ENCODE measurements at regions not wholly inside any gene's neighbourhood (a gene's known extent, or its start where the extent isn't known, plus 50 kb on each side); places are given as distances from the start of the nearest gene placed in this dataset.
"Not testable (repeated sequence)": the region's sequence is repeated elsewhere in the genome, so short reads cannot be mapped to it uniquely, and the experiment has no call there.

GRCh38 chr16:72455743-72456659 lies 284.0 kb upstream of the PMFBP1 start:
- no peak for DNase-seq (ENCODE audit: low read depth)

- not testable (repeated sequence) for DNase-seq (ENCODE audit: low read depth)
Measured at GRCh38 chr16:72453856-72454255, 281.9 kb upstream of the PMFBP1 start.

- no peak for DNase-seq (ENCODE audit: low read depth)
Measured at GRCh38 chr16:72444696-72445095, 272.7 kb upstream of the PMFBP1 start.

- DNase-seq (ENCODE audit: low read depth): no peak
Measured at GRCh38 chr16:72443809-72444208, 271.9 kb upstream of the PMFBP1 start.

DNA sequence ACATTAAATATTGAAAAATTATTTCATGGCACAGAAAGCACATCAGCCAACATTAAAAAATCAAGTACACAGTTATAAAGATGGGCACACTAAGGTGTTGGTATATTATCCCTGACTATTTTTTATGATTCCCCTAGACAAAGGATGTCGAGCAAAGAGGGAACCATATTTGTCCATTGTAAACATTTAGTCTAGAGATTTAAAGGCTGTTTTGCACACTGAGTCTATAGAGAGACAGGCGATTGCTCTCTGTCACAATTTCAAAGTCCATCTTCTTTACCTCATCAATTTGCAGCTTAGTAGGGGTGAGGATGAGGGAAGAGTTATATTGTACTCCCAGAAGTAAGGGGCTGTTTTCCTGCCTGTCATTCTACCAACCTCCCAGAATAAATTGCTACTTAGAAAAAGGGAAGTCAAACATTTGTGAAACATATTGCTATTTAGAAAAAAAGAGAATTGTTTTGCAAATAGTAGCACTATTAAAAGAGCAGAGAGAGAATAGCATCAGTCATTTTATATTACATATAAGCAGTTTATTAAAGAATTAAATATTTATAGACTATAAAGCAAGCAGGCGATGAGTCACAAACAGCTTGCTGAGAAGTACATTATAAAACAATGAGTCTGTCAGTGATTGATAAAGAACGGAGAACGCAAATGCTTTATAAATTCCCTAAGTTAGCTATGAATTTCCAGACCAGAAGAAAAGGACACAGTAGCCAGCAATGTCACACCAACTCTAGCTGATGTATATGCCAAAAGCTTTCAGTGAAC lies 270.6 kb upstream of the PMFBP1 start:
- no peak for DNase-seq (ENCODE audit: low read depth)

GRCh38 chr16:72437891-72438290 lies 265.9 kb upstream of the PMFBP1 start:
- DNase-seq (ENCODE audit: low read depth): no peak

GRCh38 chr16:72434159-72434558 lies 262.2 kb upstream of the PMFBP1 start:
- DNase-seq (ENCODE audit: low read depth): no peak

DNA sequence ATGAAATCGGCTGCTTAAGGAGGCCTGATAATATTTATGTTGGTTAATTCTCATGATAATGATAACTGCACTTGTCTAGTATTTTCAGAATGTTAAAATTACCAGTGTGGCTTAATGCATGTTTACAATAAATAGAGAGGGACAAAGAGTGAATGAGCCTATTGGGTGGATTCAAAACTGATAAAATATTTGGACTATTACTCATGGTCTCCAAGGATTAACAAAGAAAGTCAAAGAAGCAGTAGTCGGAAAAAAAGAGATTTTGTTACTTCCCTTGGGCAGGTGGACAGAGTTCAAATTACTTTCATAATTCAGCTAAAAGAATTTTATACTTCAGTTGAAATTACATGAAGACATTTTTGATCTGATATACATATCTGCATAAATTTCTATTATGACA lies 258.2 kb upstream of the PMFBP1 start:
- DNase-seq (ENCODE audit: low read depth): no peak

- DNase-seq (ENCODE audit: low read depth): no peak
Measured at GRCh38 chr16:72429671-72430081, 257.7 kb upstream of the PMFBP1 start.

- no peak for DNase-seq (ENCODE audit: low read depth)
Measured at GRCh38 chr16:72428681-72429376, 256.9 kb upstream of the PMFBP1 start.

DNA sequence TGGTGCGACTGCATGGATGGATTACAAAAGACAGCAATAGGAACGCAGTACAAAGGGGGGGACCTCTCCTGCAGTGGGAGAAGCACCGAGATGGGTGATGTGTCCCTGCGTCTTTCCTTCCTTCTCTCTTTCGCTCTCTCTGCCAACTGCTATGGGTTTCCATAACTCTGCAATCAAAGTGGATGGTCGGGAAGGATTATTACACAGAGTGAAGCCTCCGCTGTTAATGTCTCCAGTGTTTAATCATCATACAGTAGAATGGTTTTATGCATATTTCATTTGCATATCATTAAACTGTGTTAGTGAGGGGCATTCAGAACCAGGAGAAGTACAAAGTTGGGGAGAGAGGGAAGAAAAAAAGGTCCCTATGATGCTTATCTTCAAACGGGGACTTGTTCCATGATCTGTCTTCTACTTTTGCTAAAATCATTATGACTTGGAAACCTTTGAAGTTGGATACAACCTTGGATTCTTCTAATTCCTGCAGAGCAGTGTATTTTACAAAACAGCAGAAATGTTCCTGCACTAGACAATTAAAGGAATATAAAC lies 255.9 kb upstream of the PMFBP1 start:
- no peak for DNase-seq (ENCODE audit: low read depth)

DNA sequence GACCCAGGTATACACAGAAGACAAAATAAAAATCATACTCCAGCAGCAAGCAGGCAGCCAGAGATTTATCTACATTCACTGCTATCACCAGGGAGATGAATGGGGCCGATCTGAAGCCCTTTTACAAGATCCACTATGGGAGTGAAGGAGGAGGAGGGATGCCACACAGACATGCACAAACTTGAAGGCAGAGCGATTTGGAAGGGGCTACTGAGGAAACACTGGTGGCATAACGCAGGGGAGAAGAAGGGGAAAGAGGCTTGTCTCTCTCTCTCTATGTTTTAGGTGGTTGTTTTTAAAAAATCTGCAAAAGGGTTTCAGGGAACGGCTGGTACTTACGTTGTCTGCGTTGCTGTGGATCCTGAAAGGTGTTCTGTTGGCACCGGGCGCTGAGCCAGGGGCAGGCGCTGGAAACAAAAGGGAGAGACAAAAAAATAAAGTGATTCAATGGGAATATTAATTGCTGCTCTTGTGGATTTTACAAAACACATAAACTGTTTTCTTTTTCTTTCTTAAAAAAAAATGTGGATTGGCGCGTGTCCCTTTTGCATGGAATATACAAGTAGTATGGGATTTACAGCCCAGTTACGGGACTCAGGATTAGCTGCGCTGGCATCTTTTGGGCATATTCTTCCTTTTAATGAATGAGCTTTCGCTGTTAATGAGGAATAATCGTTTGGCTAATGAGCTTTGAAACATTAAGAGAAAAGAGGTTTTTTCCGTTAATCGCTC lies 255.3 kb upstream of the PMFBP1 start:
- no peak for DNase-seq (ENCODE audit: low read depth)

DNA sequence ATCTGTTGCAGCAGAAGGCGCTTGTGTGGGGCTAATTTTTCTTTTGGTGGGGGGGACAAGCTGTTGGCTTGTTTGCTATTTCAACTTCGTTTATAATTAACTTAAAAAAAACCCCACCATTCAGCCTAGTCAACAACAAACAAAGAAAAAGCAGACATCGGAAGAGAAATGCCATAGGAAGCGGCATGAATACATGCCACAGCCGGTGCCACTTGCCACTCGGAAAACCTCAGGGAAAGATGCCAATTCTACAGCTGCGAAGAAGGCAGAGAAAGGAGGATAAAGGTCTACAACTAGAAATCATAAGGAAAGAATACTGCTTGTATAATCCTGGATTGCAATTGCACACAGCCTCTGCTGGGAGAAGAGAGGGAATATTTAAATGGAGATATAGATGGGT lies 254.4 kb upstream of the PMFBP1 start:
- DNase-seq (ENCODE audit: low read depth): no peak

- DNase-seq (ENCODE audit: low read depth): no peak
Measured at GRCh38 chr16:72425571-72426341, 253.8 kb upstream of the PMFBP1 start.

GRCh38 chr16:72424757-72425156 lies 252.8 kb upstream of the PMFBP1 start:
- DNase-seq (ENCODE audit: low read depth): no peak

GRCh38 chr16:72422308-72422897 lies 250.4 kb upstream of the PMFBP1 start:
- no peak for DNase-seq (ENCODE audit: low read depth)

GRCh38 chr16:72419638-72420037 lies 247.7 kb upstream of the PMFBP1 start:
- no peak for DNase-seq (ENCODE audit: low read depth)

DNA sequence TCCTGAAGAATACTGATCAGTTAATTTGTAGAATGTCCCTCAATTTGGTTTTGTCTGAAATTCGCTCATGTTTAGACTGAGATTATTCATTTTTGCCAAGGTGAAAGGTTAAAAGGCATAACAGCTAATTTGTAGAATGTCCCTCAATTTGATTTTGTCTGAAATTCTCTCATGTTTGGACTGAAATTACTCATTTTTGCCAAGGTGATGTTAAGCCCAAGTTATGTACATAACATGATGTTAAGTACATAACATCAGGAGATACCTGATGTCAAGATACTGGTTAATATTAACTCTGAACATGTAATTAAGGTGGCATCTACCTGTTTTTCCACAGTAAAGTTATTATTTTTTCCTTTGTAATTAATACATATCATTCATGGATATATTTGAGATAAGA lies 243.4 kb upstream of the PMFBP1 start:
- no peak for DNase-seq (ENCODE audit: low read depth)

GRCh38 chr16:72410492-72410891 lies 238.5 kb upstream of the PMFBP1 start:
- no peak for DNase-seq (ENCODE audit: low read depth)

DNA sequence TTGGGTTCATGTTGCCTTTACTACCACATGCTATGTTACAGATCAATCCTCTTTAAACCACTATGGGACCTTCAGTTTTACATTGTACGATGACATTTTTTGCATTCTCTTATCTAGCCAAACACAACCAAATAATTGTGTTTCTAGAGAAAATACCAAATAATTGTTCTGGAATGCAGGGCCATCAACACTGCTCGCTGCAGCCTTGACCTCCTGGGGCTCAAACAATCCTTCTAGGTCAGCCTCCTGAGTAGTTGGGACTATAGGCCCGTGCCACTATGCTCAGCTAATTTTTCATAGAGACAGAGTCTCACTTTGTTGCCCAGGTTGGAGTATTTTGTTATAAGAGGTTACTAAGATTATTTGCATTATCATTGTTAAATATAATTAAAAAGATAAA lies 237.5 kb upstream of the PMFBP1 start:
- DNase-seq (ENCODE audit: low read depth): no peak

All from stromal cell of bone marrow (primary cell).